AML-193 (cell line): ENCODE measurements at regions not wholly inside any gene's neighbourhood (a gene's known extent, or its start where the extent isn't known, plus 50 kb on each side); places are given as distances from the start of the nearest gene placed in this dataset.
A peak's percentile ranks its signal among the peaks of the same experiment; 100 is the strongest.

ENCODE experiments used
- DNase-seq, 2 experiments: peaks; one replicate each; lab custom pipeline; 2025; lab: John Stamatoyannopoulos, UW

DNA sequence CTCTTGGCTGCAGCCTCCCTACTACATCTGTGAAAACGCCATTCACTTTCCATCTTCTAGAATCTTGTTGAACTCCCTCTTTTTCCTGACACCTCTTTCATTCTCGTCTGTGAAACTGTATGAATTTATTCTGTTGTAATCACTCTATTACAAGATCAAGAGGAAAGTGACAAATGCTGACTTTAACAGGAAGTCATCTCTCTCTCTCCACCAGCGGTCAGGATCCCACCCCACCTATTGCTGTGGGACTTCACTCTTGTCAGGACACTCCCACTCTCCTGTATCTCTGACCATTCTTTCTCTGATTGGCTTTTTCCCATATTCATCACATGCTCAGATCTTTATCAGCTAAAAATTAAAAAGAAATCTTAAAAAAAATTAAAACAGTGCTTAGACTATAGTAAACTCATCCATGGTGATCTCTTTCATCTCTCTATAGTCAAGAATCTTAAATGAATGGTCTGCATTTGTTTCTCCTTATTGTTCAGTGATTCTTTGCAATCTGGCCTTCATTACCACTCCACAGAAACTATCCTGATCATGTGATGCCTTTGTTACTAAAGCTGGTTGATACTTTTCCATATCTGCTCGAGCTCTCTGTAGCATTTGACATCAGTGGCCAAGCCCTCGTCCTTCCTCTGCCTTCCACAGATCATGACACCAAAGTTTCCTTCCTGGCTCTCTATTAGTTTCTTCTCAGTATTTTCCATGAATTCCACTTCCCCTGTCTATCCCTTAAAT lies 113.6 kb downstream of the UCHL5 start:
- DNase-seq, result no peak

- no peak for DNase-seq
Measured at GRCh38 chr1:192949783-192950182, 109.4 kb downstream of the UCHL5 start.

- DNase-seq, result no peak
Measured at GRCh38 chr1:192950926-192951325, 108.2 kb downstream of the UCHL5 start.

DNA sequence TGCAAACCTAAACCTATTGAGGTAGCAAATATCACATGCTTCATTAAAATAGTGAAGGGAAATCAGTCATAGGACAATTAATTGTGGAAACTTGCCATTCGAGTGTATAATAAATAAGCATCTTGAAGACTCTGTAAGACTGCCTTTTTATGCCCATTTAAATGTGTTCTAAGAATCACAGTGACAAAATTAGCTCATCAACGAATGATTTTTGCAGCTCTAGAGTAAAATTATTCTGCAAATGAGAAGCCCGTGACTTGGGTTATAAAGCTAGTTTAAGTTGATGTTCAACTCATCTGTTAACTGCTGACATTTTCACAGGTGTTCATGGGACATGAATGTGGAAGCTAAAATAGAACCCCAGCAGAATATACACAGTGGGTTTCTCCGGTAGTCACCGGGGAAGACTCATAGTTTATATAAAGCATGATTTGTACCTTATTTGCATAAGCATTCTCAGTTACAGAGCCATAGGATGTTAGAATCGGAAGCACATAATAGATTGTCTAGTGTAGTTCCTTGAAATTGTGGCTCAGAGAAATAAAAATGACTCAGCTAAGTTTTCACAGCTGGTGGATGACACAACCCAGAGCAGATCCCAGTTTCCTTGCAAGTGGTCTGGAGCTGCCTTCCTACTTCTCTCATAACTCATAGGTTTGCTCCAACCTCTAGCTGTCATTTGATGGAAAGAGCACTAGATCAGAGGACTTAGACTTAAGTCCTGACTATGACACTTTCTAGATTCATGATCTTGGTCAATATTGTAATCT lies 107.3 kb downstream of the UCHL5 start:
- DNase-seq, result peak in 1 of 2 experiments; percentile 14

DNA sequence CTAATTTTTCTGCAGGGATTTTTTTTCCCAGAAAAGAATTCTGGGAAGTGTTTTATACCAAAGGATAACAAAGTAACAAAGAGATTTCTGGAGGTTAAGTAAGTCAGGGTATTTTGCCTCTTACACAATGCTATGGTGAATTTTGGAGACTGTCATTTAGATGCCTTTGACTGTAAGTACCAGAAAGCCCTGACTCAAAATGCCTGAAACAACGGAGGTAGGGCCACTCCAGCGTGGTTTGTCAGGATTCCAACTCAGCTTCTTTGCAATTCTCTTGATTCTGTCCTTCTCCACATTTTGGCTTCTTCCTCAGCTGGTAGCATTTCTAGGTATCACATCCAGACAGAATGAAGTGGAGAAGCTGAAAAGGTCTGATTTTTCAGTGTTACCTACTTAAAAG lies 106.5 kb downstream of the UCHL5 start:
- DNase-seq, result no peak

- DNase-seq, result peak in 1 of 2 experiments; percentile 4
Measured at GRCh38 chr1:192954705-192955265, 104.4 kb downstream of the UCHL5 start.

- no peak for DNase-seq
Measured at GRCh38 chr1:192958350-192958749, 100.8 kb downstream of the UCHL5 start.

- DNase-seq, result no peak
Measured at GRCh38 chr1:192958871-192959270, 100.3 kb downstream of the UCHL5 start.

DNA sequence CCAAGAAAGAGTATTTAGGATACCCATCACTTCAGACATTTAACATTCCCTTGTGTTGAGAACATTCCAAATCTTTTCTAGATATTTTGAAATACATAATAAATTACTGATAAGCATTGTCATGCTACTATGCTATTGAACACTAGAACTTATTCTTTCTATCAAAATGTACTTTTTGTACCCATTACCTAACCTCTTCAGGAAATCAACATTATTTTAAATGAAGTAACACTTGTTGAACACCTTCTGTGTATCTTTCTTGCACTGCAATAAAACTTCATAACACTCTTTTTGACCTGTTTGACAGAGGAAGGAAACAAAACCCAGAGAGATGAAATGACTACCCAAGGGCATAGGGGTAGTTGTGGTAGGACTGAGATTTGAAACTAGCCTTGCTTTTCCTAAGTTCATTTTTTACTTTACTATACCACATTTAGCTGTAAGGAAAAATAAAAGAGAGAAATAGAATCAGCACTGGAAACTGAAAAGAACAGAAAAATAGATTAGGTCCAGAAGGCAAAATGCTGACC lies 99.4 kb downstream of the UCHL5 start:
- DNase-seq, result no peak
